GM12872 (cell line): ENCODE measurements at regions not wholly inside any gene's neighbourhood (a gene's known extent, or its start where the extent isn't known, plus 50 kb on each side); places are given as distances from the start of the nearest gene placed in this dataset.

Experiments used
- TF ChIP-seq, protein P1 (sequence below): IDR thresholded peaks from 3 replicates; pipeline ENCODE4 v1.5.1; 2011; ENCODE audit warnings: low read depth, mild to moderate bottlenecking, low read length, moderate library complexity; ENCODE audit not compliant: insufficient read depth

DNA sequence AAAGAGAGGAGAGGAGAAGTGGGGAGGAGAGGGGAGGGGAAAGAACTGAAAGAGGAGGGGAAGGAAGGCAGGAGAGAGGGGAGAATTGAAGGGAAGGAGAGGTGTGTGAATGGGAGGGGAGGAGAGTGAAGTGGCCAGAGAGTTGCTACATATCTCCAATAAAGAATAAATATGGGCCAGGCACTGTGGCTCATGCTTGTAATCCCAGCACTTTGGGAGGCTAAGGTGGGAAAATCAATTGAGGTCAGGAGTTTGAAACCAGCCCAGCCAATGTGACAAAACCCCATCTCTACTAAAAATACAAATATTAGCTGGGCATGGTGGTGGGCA, 482.4 kb downstream of the NAF1 start:
- TF ChIP-seq, protein P1, sequence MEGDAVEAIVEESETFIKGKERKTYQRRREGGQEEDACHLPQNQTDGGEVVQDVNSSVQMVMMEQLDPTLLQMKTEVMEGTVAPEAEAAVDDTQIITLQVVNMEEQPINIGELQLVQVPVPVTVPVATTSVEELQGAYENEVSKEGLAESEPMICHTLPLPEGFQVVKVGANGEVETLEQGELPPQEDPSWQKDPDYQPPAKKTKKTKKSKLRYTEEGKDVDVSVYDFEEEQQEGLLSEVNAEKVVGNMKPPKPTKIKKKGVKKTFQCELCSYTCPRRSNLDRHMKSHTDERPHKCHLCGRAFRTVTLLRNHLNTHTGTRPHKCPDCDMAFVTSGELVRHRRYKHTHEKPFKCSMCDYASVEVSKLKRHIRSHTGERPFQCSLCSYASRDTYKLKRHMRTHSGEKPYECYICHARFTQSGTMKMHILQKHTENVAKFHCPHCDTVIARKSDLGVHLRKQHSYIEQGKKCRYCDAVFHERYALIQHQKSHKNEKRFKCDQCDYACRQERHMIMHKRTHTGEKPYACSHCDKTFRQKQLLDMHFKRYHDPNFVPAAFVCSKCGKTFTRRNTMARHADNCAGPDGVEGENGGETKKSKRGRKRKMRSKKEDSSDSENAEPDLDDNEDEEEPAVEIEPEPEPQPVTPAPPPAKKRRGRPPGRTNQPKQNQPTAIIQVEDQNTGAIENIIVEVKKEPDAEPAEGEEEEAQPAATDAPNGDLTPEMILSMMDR, result no peak

DNA sequence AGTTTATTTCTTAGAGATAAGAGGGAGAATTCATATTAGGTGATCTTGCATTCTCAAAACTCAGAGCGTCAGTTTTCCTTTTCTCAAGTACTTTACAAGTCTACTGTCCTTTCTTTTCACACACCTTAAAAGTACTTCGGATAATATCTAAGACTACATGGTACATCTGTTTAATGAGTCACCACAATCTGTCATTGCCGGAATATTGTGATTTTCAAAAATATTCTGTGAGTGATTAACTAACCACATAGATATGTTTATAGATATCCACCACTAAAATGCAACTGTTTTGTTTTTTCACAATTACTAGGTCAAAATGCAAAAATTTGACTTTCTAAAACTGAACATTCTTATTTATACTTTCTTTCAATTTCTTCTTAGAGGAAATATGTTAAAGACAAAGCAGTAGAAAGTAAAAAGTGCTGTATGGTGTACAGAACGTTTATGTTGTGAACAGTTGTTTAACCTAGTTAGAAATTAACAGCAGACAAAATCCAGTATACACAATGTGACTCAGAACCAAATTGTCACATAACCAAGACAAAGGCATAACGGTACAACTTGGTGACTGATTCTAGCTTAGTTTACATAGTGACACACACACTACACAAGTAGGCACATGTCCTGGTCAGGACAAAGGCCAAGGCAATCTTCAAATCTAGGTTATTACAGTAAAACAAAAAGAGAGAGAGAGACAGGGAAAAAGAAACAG, 482.9 kb downstream of the NAF1 start:
- TF ChIP-seq, protein P1, result no peak

DNA sequence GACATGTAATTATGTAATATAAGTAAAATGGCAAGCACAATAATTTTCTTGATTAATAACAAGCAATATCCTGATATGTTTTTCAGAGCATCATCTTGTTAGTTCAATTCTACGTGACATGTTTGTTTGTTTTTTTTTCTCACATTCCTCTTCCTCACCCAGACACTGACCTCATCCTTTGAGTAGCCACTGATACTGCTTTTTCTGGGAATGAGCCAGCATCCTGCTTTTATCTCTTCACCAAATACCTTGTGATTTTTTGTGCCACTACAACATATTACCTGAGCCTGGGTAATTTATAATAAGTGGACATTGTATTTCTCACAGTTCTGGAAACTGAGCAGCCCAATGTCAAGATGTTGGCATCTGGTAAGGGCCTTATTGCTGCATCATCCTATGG, 484.0 kb downstream of the NAF1 start:
- TF ChIP-seq, protein P1, result no peak

DNA sequence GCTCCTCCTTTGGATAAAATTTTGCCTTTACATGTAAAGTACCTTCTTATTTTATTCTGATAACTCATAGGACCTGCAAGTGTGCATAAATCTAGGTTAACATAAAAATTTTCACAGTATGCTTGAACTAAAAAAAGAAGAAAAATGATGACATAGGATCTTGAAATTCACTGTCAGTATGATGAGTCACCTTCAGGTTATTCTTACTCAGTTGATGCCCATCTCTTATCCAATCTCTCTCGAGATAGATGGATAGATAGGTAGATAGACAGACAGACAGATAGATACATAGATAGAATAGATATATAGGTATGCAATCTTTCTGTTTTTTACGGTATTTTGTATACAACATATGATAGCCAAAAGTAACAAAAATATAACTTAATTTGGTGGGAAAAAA, 485.5 kb downstream of the NAF1 start:
- TF ChIP-seq, protein P1, result no peak

DNA sequence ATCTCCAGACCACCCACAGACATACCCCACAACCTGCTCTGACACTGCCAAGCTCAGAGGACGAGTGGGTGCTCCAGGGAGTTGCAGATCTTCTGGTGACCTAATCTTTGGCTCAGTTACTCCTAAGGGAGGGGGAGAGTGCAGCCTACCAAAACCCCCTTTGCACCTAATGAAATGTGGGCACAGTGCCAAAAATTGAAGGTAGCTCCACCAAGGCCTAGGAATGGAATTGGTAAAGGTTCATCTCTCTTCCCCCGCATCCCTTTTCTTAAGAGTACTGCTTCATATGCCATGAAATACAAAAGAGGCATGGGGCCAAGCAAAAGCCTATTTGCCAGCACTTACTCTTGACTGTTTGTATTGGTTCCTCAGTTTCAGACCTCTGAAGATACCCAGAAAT, 491.0 kb downstream of the NAF1 start:
- TF ChIP-seq, protein P1, result no peak

DNA sequence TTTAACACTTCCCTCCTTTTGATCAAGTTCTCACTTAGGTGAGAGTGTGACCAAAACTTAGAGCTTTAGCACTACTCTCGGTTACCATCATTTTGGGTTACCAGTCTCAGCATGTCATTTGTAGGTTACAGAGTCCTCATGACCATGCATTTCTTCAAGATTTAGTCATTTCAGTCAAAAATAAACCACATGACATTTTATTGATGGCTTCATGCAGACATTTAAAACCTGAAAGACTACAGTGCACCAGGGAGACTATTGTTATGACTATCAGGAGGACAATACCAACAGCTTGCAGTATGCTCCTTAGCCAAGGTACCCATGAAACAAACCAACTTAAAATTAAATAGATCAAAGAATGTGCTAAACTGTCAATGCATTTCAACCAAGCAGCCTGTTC, 498.1 kb upstream of the FSTL5 start:
- TF ChIP-seq, protein P1, result no peak

DNA sequence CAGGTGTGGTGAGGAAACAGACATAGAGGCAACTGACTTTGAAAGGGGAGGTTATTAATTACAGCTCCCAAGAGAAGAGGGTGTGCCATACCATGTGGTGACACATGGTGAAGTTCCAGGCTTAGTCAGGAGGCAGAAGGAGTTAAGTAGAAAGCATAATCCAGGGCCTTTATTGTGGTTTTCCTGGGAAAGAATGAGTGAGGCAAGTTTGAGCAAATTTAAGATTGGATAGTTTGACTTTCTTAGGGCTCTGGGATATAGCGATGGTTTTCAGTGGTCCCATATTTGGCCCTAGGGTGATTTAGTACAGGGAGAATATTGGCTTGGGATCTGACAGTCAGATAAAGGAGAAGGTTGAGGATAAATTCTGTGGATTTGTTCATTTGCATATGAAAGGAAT, 495.9 kb upstream of the FSTL5 start:
- TF ChIP-seq, protein P1, result no peak
